Ishikawa (cell line): ENCODE measurements at regions not wholly inside any gene's neighbourhood (a gene's known extent, or its start where the extent isn't known, plus 50 kb on each side); places are given as distances from the start of the nearest gene placed in this dataset.

ENCODE experiments used
- CREB1 ChIP-seq: IDR thresholded peaks from 2 replicates; pipeline ENCODE4 v1.6.1; 2012; ENCODE audit warnings: low read depth
- EGR1 ChIP-seq: IDR thresholded peaks from 2 replicates; pipeline ENCODE4 v1.6.1; 2012
- EP300 ChIP-seq: IDR thresholded peaks from 2 replicates; pipeline ENCODE4 v1.6.1; 2012; ENCODE audit warnings: borderline replicate concordance
- FOXM1 ChIP-seq: IDR thresholded peaks from 2 replicates; pipeline ENCODE4 v1.6.1; 2012; ENCODE audit warnings: low read depth, borderline replicate concordance
- NFIC ChIP-seq: IDR thresholded peaks from 2 replicates; pipeline ENCODE4 v1.6.1; 2012
- RAD21 ChIP-seq: IDR thresholded peaks from 2 replicates; pipeline ENCODE4 v1.6.1; 2012; ENCODE audit warnings: low read depth
- TAF1 ChIP-seq: IDR thresholded peaks from 2 replicates; pipeline ENCODE4 v1.6.1; 2012; ENCODE audit warnings: low read depth, mild to moderate bottlenecking
- TCF12 ChIP-seq: IDR thresholded peaks from 2 replicates; pipeline ENCODE4 v1.6.1; 2012; ENCODE audit warnings: low read depth
- TEAD4 ChIP-seq: IDR thresholded peaks from 2 replicates; pipeline ENCODE4 v1.6.1; 2012
- YY1 ChIP-seq: IDR thresholded peaks from 2 replicates; pipeline ENCODE4 v1.6.1; 2012; ENCODE audit warnings: low read depth
- ZBTB7A ChIP-seq: IDR thresholded peaks from 2 replicates; pipeline ENCODE4 v1.6.1; 2012; ENCODE audit warnings: low read depth
- TF ChIP-seq, protein P1 (sequence below): IDR thresholded peaks from 2 replicates; pipeline ENCODE4 v1.6.1; 2012; ENCODE audit warnings: low read depth, mild to moderate bottlenecking
- TF ChIP-seq, protein P2 (sequence below): IDR thresholded peaks from 2 replicates; pipeline ENCODE4 v1.6.1; 2012
- TF ChIP-seq, protein P3 (sequence below): IDR thresholded peaks from 2 replicates; pipeline ENCODE4 v1.6.1; 2012

DNA sequence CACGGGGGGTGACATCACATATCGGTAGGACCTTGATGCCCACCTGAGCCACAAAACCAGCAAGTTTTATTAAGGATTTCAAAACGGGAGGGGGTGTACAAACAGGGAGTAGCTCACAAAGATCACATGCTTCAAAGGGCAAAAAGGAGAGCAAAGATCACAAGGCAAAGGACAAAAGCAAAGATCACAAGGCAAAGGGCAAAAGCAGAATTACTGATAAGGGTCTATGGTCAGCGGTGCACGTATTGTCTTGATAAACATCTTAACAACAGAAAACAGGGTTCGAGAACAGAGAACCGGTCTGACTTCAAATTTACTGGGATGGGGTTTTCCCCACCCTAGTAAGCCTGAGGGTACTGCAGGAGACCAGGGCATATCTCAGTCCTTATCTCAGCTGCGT, 143.5 kb upstream of the LPP start:
- TF ChIP-seq EP300, result no peak
- TF ChIP-seq, protein P1, sequence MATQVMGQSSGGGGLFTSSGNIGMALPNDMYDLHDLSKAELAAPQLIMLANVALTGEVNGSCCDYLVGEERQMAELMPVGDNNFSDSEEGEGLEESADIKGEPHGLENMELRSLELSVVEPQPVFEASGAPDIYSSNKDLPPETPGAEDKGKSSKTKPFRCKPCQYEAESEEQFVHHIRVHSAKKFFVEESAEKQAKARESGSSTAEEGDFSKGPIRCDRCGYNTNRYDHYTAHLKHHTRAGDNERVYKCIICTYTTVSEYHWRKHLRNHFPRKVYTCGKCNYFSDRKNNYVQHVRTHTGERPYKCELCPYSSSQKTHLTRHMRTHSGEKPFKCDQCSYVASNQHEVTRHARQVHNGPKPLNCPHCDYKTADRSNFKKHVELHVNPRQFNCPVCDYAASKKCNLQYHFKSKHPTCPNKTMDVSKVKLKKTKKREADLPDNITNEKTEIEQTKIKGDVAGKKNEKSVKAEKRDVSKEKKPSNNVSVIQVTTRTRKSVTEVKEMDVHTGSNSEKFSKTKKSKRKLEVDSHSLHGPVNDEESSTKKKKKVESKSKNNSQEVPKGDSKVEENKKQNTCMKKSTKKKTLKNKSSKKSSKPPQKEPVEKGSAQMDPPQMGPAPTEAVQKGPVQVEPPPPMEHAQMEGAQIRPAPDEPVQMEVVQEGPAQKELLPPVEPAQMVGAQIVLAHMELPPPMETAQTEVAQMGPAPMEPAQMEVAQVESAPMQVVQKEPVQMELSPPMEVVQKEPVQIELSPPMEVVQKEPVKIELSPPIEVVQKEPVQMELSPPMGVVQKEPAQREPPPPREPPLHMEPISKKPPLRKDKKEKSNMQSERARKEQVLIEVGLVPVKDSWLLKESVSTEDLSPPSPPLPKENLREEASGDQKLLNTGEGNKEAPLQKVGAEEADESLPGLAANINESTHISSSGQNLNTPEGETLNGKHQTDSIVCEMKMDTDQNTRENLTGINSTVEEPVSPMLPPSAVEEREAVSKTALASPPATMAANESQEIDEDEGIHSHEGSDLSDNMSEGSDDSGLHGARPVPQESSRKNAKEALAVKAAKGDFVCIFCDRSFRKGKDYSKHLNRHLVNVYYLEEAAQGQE, result no peak
- no peak for TF ChIP-seq YY1
- no peak for TF ChIP-seq CREB1
- TF ChIP-seq TAF1, result no peak
- no peak for TF ChIP-seq EGR1
- TF ChIP-seq TEAD4, result no peak
- TF ChIP-seq, protein P2, sequence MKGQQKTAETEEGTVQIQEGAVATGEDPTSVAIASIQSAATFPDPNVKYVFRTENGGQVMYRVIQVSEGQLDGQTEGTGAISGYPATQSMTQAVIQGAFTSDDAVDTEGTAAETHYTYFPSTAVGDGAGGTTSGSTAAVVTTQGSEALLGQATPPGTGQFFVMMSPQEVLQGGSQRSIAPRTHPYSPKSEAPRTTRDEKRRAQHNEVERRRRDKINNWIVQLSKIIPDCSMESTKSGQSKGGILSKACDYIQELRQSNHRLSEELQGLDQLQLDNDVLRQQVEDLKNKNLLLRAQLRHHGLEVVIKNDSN, result no peak
- no peak for TF ChIP-seq RAD21
- TF ChIP-seq, protein P3, sequence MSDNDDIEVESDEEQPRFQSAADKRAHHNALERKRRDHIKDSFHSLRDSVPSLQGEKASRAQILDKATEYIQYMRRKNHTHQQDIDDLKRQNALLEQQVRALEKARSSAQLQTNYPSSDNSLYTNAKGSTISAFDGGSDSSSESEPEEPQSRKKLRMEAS, result no peak
- TF ChIP-seq TCF12, result no peak
- TF ChIP-seq ZBTB7A, result no peak
- no peak for TF ChIP-seq NFIC

DNA sequence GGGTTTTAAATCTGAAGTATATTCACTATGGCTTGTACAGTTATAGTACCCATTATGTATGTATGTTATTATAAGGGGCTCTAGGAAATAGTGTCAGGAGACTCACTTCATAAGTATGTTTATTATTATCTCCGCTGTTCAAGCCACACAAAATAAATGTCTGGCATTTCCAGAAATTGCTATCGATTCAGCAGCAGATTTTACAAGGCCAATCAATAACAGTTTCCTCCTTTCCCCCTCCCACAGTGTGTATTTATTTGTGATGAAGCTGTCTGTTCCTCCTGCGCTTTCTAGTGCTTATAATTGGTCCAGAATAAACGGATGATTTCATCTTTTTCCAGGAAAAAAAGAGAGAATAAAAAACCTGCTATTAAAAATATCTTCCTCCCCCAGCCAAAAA, 134.2 kb upstream of the LPP start:
- TF ChIP-seq TAF1, result no peak
- TF ChIP-seq YY1, result no peak
- TF ChIP-seq, protein P1, result no peak

DNA sequence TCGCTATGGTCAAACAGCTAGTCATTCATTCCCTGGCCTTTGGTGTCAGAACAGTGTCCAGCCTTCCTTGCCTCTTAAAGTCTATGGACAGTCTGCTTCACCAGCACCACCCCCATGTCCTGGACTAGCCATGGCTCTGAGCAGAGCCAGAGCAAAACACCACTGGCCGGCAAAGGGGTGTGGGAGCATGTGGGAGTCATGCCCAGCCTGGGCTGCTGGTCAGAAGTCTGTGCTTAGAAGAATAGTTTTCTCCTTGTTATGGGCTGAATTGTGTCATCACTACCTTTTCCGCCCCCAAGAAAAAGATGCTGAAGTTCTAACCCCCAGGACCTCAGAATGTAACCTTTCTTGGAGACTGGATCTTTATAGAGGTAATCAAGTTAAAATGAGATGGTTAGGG, 132.9 kb upstream of the LPP start:
- TF ChIP-seq, protein P2, result no peak
- TF ChIP-seq TCF12 (no peak), TAF1 (no peak), YY1 (no peak), EP300 (no peak)
- TF ChIP-seq, protein P3, result no peak

DNA sequence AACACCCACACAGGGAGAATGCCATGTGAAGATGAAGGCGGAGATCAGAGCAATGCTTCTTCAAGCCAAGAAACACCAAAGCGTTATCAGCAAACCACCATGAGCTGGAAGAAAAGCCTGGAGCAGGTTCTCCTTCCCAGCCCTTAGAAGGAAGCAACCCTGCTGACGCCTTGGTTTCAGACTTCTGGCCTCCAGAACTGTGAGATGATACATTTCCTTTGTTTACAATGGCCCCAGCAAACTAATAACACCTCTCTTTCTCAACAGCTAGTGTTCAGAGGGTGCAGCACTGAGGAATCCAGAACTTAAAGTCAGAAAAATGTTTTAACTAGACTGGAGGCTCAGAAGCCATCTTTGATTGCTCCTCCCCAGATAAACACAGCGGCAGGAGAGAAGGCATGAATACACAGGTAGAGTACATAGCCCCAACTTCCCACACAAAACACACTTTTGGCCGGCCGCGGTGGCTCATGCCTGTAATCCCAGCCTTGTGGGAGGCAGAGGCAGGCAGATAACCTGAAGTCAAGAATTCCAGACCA, 132.4 kb upstream of the LPP start:
- TF ChIP-seq, protein P1, result no peak
- TF ChIP-seq TCF12 (no peak), EGR1 (no peak)

DNA sequence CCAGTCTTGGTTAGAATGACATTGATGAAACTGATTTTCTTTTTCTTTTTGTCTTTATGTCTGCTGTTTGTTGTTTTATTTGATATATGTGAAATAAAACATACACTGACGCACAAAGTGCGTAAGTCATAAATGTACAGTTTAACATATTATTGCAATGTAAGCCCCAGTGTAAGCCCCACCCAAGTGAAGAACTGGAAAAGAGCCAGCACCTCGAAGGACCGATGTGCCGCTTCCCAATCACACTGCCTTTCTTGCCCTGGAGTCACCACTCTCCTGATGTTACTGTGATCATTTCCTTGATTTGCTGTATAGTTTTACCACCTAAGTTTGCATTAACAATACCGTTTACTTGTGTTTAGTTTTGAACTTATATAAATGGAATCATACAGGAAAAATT, 128.4 kb upstream of the LPP start:
- TF ChIP-seq FOXM1, result no peak
- TF ChIP-seq TEAD4, result no peak
